AG10803 (cell line): ENCODE measurements at regions not wholly inside any gene's neighbourhood (a gene's known extent, or its start where the extent isn't known, plus 50 kb on each side); places are given as distances from the start of the nearest gene placed in this dataset.
A peak's percentile ranks its signal among the peaks of the same experiment; 100 is the strongest.

Source experiments
- DNase-seq: peaks from one replicate; pipeline ENCODE4 v3.0.0; 2010; ENCODE audit warnings: low read depth
- H3K4me3 ChIP-seq: 2 replicates; pipeline ENCODE4 v1.5.1; 2011; ENCODE audit warnings: mild to moderate bottlenecking, low read length, control low read depth
- CTCF ChIP-seq: conservative IDR thresholded peaks from 2 replicates; pipeline ENCODE4 v1.5.1; 2011; ENCODE audit warnings: mild to moderate bottlenecking, low read length, control low read depth, inconsistent platforms

- H3K4me3 ChIP-seq = no peak overlapping the region
- TF ChIP-seq CTCF = no peak
- DNase-seq = no peak
These were observed 312.8 kb upstream of the ZMIZ1 start for GRCh38 chr10:78755877-78756455.

- peak; percentile 98 for DNase-seq
- no peak for TF ChIP-seq CTCF
- H3K4me3 ChIP-seq = no peak overlapping the region
These were observed 312.0 kb upstream of the ZMIZ1 start for GRCh38 chr10:78756604-78757343.

- TF ChIP-seq CTCF = no peak
- peak; percentile 83 for DNase-seq
- no peak overlapping the region for H3K4me3 ChIP-seq
These were observed 311.3 kb upstream of the ZMIZ1 start for GRCh38 chr10:78757344-78757925.

- no peak for DNase-seq
- TF ChIP-seq CTCF = no peak
These were observed 310.6 kb upstream of the ZMIZ1 start for GRCh38 chr10:78758176-78758575.

GRCh38 chr10:78759456-78760120 is 309.2 kb upstream of the ZMIZ1 start:
- no peak for TF ChIP-seq CTCF
- DNase-seq = no peak
- no peak overlapping the region for H3K4me3 ChIP-seq

More at GRCh38 chr10:78758176-78758575, 310.6 kb upstream of the ZMIZ1 start:
- H3K4me3 ChIP-seq = no peak overlapping the region

- no peak for TF ChIP-seq CTCF
- H3K4me3 ChIP-seq = no peak overlapping the region
These were observed 308.1 kb upstream of the ZMIZ1 start for GRCh38 chr10:78760463-78761310.

More at GRCh38 chr10:78760463-78761310, 308.1 kb upstream of the ZMIZ1 start:
- no peak for DNase-seq
